Prostate gland (tissue), 2 donors: ENCODE measurements at regions not wholly inside any gene's neighbourhood (a gene's known extent, or its start where the extent isn't known, plus 50 kb on each side); places are given as distances from the start of the nearest gene placed in this dataset.

ENCODE experiments used
- DNase-seq: peaks from one replicate; pipeline ENCODE4 v3.0.0-alpha.2; 2019; ENCODE audit warnings: low spot score
- H3K27ac ChIP-seq, 2 donors: fragments of 200-600 bp; sonication (generic); 2 replicates each; pipeline ENCODE4 v1.5.1; 2017 to 2019
- H3K27me3 ChIP-seq: fragments of 200-600 bp; sonication (generic); replicated peaks from 2 replicates; pipeline ENCODE4 v1.5.1; 2019; ENCODE audit not compliant: insufficient read depth
- H3K36me3 ChIP-seq, 2 donors: fragments of 200-600 bp; sonication (generic); 1 replicate in 1 of 2; 2 replicates in 1 of 2; pipeline versions ENCODE4 v1.5.1 to v1.8.1; 2017 to 2019
- H3K4me1 ChIP-seq: fragments of 200-600 bp; sonication (generic); replicated peaks from 2 replicates; pipeline ENCODE4 v1.5.1; 2019
- H3K4me3 ChIP-seq, 2 donors: fragments of 200-600 bp; sonication (generic); 2 replicates each; pipeline ENCODE4 v1.5.1; 2017 to 2019
- H3K9me3 ChIP-seq: fragments of 200-600 bp; sonication (generic); 2 replicates; pipeline ENCODE4 v1.5.1; 2017
- POLR2A ChIP-seq: fragments of 450-650 bp; IDR thresholded peaks from one replicate; pipeline ENCODE4 v1.6.1; 2016; ENCODE audit warnings: antibody characterized with exemption, mild to moderate bottlenecking
- POLR2AphosphoS5 ChIP-seq: sonication (generic); formaldehyde crosslinking; IDR thresholded peaks from one replicate; pipeline ENCODE4 v1.6.1; 2017; ENCODE audit warnings: antibody characterized with exemption
- WGBS: methylation state at CpG from one replicate; pipeline ENCODE4 v1.1.5; 2018; 5-methylcytosine and 5-hydroxymethylcytosine counted together
- intact Hi-C: fragments of 100-400 bp; cut with DNase I; formaldehyde crosslinking; loops from one replicate; pipeline ENCODE4 v1.14.2; 2022
- TF ChIP-seq, protein P1 (sequence below), 4 experiments: fragments of 200-600 bp in 2 of 4; fragments of 450-650 bp in 2 of 4; sonication (generic) in 2 of 4; IDR thresholded peaks; 1 replicate in 3 of 4; 2 replicates in 1 of 4; pipeline ENCODE4 v1.5.1; 2016 to 2019; ENCODE audit warnings: antibody characterized with exemption in 4 of 4, mild to moderate bottlenecking in 2 of 4, moderate library complexity in 2 of 4

GRCh38 chr5:40167283-40167682 lies 512.4 kb upstream of the PTGER4 start:
- intact Hi-C loops, result no loop called here
- WGBS, result 85% methylated on average over 3 of the region's 3 CpGs
- Histone ChIP-seq H3K27ac (no peak overlapping the region), H3K36me3 (no peaks in the 10 kb centered on the region), H3K4me1 (no peaks in the 10 kb centered on the region), H3K9me3 (no peaks in the 10 kb centered on the region), H3K27me3 (no peaks in the 10 kb centered on the region), H3K4me3 (no peak overlapping the region)
- TF ChIP-seq, protein P1, sequence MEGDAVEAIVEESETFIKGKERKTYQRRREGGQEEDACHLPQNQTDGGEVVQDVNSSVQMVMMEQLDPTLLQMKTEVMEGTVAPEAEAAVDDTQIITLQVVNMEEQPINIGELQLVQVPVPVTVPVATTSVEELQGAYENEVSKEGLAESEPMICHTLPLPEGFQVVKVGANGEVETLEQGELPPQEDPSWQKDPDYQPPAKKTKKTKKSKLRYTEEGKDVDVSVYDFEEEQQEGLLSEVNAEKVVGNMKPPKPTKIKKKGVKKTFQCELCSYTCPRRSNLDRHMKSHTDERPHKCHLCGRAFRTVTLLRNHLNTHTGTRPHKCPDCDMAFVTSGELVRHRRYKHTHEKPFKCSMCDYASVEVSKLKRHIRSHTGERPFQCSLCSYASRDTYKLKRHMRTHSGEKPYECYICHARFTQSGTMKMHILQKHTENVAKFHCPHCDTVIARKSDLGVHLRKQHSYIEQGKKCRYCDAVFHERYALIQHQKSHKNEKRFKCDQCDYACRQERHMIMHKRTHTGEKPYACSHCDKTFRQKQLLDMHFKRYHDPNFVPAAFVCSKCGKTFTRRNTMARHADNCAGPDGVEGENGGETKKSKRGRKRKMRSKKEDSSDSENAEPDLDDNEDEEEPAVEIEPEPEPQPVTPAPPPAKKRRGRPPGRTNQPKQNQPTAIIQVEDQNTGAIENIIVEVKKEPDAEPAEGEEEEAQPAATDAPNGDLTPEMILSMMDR (IDR thresholded peaks at IDR 0.05), result no peak
- TF ChIP-seq POLR2AphosphoS5 (no peak), POLR2A (no peak)
- DNase-seq, result no peak

- H3K4me1 ChIP-seq, result no peaks in the 10 kb centered on the region
- intact Hi-C loops, result no loop called here
- DNase-seq, result no peak
- 90% methylated on average over 1 of the region's 1 CpG for WGBS
- no peak overlapping the region for H3K4me3 ChIP-seq
- TF ChIP-seq POLR2A (no peak), POLR2AphosphoS5 (no peak)
- TF ChIP-seq, protein P1 (IDR thresholded peaks at IDR 0.05), result no peak
- H3K36me3 ChIP-seq, result no peaks in the 10 kb centered on the region
- H3K9me3 ChIP-seq, result no peaks in the 10 kb centered on the region
- no peaks in the 10 kb centered on the region for H3K27me3 ChIP-seq
- no peak overlapping the region for H3K27ac ChIP-seq
These were observed 512.9 kb upstream of the PTGER4 start for GRCh38 chr5:40166802-40167201.

DNA sequence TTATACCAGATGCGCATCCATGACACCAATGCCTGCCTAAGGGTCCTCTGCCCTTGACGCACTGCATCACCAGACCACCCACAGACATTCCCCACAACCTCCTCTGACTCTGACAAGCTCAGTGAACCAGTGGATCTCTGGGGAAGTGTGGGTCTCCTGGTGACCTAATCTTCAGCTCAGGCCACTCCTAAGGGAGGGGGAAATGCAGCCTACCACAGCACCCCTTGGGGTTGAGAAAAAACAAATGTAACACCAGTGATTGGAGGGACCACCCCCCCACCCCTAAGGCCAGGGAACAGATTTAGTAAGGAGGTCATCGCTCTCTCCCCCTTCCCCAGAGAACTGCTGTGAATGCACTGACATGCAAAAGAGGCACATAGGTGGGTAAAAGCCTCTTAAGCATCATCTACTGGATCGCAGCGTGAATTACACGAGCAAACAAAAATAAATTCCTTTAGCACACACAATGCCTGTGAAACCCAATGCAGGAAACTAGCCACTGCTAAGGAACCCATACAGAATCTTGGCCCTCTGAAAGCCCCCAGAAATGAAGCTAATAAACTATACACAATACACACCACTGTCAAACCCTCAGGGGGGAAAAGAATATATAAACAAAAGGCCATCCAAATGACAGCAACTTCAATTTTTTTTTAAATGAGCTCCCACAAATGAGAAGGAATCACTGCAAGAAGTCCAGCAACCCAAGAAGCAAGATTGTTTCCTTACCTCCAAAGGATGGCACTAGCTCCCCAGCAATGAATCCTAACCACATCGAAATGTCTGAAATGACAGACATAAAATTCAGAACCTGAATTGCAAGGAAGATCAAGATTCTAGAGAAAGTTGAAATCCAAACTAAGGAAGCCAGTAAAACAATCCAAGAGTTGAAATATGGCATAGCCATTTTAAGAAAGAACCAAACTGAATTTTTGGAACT lies 513.7 kb upstream of the PTGER4 start:
- WGBS, result 66% methylated on average over 7 of the region's 7 CpGs
- Histone ChIP-seq H3K9me3 (no peaks in the 10 kb centered on the region), H3K27ac (no peak overlapping the region), H3K4me3 (no peak overlapping the region), H3K27me3 (no peaks in the 10 kb centered on the region), H3K36me3 (no peaks in the 10 kb centered on the region), H3K4me1 (no peaks in the 10 kb centered on the region)
- TF ChIP-seq POLR2AphosphoS5 (no peak), POLR2A (no peak)
- TF ChIP-seq, protein P1 (IDR thresholded peaks at IDR 0.05), result peak in 1 of 4 experiments; percentile 32
- DNase-seq, result no peak
- intact Hi-C loops, result no loop called here

- WGBS, result 98% methylated on average over 6 of the region's 6 CpGs
- intact Hi-C loops, result no loop called here
These were observed 514.5 kb upstream of the PTGER4 start for GRCh38 chr5:40165106-40165788.

More at GRCh38 chr5:40165106-40165788, 514.5 kb upstream of the PTGER4 start:
- no peak overlapping the region for H3K27ac ChIP-seq
- H3K9me3 ChIP-seq, result no peaks in the 10 kb centered on the region
- no peaks in the 10 kb centered on the region for H3K36me3 ChIP-seq
- no peak overlapping the region for H3K4me3 ChIP-seq
- no peaks in the 10 kb centered on the region for H3K27me3 ChIP-seq
- no peak for TF ChIP-seq POLR2A
- TF ChIP-seq, protein P1 (IDR thresholded peaks at IDR 0.05), result no peak
- TF ChIP-seq POLR2AphosphoS5, result no peak
- no peak for DNase-seq
- no peaks in the 10 kb centered on the region for H3K4me1 ChIP-seq
